Neural progenitor cell (in vitro differentiated cells): ENCODE measurements at regions not wholly inside any gene's neighbourhood (a gene's known extent, or its start where the extent isn't known, plus 50 kb on each side); places are given as distances from the start of the nearest gene placed in this dataset.

ENCODE experiments used
- EZH2 ChIP-seq: fragments of 200-600 bp; sonication (generic); IDR thresholded peaks from 2 replicates; pipeline ENCODE4 v1.6.1; 2017; ENCODE audit warnings: antibody characterized with exemption, mild to moderate bottlenecking, moderate library complexity
- TF ChIP-seq, protein P1 (sequence below): fragments of 200-600 bp; sonication (generic); IDR thresholded peaks from 2 replicates; pipeline ENCODE4 v1.5.1; 2017; ENCODE audit warnings: antibody characterized with exemption, mild to moderate bottlenecking

DNA sequence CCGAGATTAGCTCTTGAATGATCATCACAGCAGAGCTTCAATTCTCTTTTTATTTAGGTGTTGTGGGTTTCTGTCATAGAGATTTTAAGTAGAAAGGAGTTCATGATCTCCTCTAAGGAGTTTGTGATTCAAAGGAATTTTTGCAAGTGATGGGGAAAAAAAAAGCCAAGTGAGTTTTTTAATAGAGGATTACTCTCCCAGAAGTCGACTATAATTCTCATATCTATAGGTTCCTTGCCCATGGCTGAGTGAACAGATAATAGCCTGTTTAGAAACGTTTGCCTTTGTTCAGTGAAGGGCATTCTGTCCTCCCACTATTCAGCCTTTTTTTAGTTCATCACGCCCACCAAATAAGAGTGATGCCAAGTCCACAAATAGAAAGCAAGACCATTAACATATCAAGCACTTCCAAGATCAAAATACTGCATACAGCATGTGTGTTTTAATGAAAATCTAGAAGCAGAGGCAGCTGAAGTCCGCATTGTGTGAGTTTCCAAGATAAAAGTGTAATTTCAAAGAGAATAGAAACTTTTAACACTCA lies 398.4 kb upstream of the CNTN3 start:
- TF ChIP-seq, protein P1, sequence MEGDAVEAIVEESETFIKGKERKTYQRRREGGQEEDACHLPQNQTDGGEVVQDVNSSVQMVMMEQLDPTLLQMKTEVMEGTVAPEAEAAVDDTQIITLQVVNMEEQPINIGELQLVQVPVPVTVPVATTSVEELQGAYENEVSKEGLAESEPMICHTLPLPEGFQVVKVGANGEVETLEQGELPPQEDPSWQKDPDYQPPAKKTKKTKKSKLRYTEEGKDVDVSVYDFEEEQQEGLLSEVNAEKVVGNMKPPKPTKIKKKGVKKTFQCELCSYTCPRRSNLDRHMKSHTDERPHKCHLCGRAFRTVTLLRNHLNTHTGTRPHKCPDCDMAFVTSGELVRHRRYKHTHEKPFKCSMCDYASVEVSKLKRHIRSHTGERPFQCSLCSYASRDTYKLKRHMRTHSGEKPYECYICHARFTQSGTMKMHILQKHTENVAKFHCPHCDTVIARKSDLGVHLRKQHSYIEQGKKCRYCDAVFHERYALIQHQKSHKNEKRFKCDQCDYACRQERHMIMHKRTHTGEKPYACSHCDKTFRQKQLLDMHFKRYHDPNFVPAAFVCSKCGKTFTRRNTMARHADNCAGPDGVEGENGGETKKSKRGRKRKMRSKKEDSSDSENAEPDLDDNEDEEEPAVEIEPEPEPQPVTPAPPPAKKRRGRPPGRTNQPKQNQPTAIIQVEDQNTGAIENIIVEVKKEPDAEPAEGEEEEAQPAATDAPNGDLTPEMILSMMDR, result no peak
- no peak for TF ChIP-seq EZH2
